ENCODE measurements at regions not wholly inside any gene's neighbourhood (a gene's known extent, or its start where the extent isn't known, plus 50 kb on each side); places are given as distances from the start of the nearest gene placed in this dataset.
A peak's percentile ranks its signal among the peaks of the same experiment; 100 is the strongest.

DNA sequence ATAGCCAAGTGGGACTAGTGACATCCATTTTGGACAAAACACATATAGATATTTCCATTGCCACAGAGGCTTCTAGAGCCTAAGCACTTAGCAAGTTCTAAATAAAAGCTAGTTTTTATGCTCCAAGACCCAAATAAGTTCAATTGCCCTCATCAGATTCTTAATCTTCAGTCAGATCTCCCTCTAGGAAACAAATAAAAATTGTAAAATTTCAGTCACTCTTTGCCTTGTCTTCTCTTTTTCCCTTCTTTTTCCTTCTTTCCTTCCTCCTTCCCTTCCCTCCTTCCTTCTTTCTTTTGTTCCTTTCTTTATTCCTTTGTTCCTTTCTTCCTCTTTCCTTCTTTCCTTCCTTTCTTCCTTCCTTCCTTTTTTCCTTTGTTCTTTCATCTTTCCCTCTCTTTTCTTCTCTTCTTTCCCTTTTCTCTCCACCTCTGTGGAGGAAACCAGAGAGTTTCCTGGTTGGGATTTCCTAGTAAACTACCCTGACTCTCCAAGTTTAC, 68.8 kb upstream of the GADL1 start:
- TF ChIP-seq, protein P1, sequence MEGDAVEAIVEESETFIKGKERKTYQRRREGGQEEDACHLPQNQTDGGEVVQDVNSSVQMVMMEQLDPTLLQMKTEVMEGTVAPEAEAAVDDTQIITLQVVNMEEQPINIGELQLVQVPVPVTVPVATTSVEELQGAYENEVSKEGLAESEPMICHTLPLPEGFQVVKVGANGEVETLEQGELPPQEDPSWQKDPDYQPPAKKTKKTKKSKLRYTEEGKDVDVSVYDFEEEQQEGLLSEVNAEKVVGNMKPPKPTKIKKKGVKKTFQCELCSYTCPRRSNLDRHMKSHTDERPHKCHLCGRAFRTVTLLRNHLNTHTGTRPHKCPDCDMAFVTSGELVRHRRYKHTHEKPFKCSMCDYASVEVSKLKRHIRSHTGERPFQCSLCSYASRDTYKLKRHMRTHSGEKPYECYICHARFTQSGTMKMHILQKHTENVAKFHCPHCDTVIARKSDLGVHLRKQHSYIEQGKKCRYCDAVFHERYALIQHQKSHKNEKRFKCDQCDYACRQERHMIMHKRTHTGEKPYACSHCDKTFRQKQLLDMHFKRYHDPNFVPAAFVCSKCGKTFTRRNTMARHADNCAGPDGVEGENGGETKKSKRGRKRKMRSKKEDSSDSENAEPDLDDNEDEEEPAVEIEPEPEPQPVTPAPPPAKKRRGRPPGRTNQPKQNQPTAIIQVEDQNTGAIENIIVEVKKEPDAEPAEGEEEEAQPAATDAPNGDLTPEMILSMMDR (conservative IDR thresholded peaks at IDR 0.05; ENCODE audit: control insufficient read depth, insufficient read depth, low read depth, low read length), result no peak
- no peak overlapping the region for H3K4me3 ChIP-seq (ENCODE audit: control insufficient read depth, low read depth, low read length)

DNA sequence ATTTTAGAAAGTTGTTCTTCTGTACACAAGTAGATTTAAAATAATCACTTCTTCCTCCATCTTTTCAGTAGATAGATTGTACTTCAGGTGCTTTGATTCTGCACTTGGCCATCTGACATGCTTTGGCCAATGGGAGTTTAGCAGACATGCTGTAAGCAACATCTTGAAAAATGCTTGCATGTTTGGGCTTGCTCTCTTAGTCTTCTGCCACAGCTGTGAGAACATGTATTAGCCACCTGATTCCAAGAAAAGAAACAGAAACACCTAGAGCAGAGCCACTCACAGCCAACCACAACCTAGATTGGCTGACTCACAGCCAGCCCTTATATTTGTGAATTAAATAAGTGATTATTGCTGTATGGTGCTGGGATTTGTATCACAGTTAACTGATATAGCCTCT, 70.2 kb upstream of the GADL1 start:
- DNase-seq (ENCODE audit: low read depth), result no peak
- TF ChIP-seq, protein P1 (conservative IDR thresholded peaks at IDR 0.05; ENCODE audit: control insufficient read depth, insufficient read depth, low read depth, low read length), result no peak
- H3K4me3 ChIP-seq (ENCODE audit: control insufficient read depth, low read depth, low read length), result no peak overlapping the region

More for the DNA sequence above, 68.8 kb upstream of the GADL1 start:
- no peak for DNase-seq (ENCODE audit: low read depth)

DNA sequence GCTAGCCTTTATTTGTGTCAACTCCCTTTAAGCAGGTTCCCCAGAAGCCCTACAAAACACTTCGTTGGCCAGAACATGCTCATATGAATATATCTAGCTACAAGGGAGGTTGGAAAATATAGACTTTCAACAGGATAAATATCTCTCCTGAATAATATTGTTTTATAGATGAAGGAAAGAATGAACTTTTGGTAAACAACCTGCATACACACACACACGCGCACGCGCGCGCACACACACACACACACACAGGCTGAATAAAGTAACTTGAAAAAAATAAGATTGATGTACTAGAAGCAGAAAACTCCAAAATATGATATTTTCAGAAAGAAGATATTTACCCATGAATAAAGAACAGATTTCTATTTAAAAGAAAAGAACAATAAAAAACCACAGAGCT, 72.4 kb upstream of the GADL1 start:
- no peak for DNase-seq (ENCODE audit: low read depth)
- TF ChIP-seq, protein P1 (conservative IDR thresholded peaks at IDR 0.05; ENCODE audit: control insufficient read depth, insufficient read depth, low read depth, low read length), result no peak
- no peak overlapping the region for H3K4me3 ChIP-seq (ENCODE audit: control insufficient read depth, low read depth, low read length)

DNA sequence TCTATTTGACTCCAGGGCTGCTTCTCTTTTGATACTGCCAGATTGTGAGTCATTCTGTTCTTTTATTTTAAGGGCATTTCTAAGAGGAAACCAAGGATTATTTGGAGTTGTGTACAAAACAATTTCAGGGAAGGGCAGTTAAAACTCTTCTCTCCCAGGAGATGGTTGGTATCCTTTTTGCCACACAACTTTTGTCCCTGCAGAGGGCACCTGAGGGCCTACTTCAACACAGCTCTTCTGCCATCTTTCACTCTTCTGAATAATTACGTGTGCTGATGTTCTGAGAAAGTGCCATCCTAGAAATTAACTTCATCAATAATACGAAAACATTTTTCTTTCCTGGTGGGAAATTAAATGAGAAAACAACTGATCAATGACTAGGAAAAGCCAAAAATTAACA, 75.7 kb upstream of the GADL1 start:
- TF ChIP-seq, protein P1 (conservative IDR thresholded peaks at IDR 0.05; ENCODE audit: control insufficient read depth, insufficient read depth, low read depth, low read length), result peak; percentile 25
- peak; percentile 16 for DNase-seq (ENCODE audit: low read depth)

DNA sequence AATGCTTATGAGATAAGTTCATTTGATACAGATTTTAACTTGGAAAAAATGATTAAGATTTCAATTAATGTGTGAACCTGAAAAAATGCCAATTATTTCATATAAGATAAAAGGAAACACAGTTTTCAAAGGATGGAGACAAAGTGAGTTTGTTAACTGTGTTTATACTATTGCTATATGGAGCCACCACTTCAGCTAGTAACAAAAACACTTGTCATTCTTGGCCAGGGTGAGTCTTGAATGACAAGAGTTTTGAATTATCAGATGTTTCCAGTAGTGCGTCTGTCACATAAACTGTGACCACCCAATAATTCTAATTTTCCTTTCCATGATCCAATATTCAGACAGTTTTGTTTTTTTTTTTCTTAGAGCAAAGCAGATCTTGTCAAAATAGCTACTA, 78.0 kb upstream of the GADL1 start:
- TF ChIP-seq, protein P1 (conservative IDR thresholded peaks at IDR 0.05; ENCODE audit: control insufficient read depth, insufficient read depth, low read depth, low read length), result no peak
- DNase-seq (ENCODE audit: low read depth), result no peak
- H3K4me3 ChIP-seq (ENCODE audit: control insufficient read depth, low read depth, low read length), result no peak overlapping the region

More for the DNA sequence above, 75.7 kb upstream of the GADL1 start:
- no peak overlapping the region for H3K4me3 ChIP-seq (ENCODE audit: control insufficient read depth, low read depth, low read length)

DNA sequence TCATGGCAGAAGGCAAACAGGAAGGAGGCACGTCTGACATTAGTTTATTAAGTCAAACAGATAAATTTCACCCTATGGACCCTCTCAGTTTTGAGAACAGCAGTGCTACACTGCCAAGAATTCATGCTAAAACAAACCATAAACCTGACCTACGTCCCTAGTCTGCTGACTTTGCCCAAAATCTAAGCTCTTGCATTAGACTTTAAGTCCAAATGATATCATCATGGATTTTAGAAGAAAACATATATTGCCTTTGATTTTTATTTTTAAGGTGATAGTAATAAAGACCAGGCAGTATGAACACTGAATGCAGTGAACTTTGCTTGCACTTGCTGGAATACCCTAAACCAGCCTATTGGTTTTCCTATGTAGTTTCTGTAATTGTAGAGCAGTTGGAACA, 79.6 kb upstream of the GADL1 start:
- TF ChIP-seq, protein P1 (conservative IDR thresholded peaks at IDR 0.05; ENCODE audit: control insufficient read depth, insufficient read depth, low read depth, low read length), result no peak
- DNase-seq (ENCODE audit: low read depth), result no peak
- no peak overlapping the region for H3K4me3 ChIP-seq (ENCODE audit: control insufficient read depth, low read depth, low read length)

DNA sequence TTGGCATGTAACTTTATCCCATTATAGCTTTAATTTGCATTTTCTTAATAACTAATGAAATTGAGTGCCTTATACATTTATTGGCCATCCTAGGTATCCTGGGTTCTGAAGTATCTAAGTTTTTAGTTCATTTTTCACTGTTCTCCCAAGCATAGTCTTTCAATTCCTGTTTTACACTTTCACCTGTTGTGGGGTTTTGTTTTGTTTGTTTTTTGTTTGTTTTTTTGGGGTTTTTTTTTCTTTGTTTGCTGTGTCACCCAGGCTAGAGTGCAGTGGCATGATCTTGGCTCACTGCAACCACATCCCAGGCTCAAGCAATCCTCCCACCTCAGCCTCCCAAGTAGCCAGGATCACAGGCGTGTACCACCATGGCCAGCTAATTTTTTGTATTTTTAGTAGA, 83.1 kb upstream of the GADL1 start:
- TF ChIP-seq, protein P1 (conservative IDR thresholded peaks at IDR 0.05; ENCODE audit: control insufficient read depth, insufficient read depth, low read depth, low read length), result no peak
- H3K4me3 ChIP-seq (ENCODE audit: control insufficient read depth, low read depth, low read length), result no peak overlapping the region
- DNase-seq (ENCODE audit: low read depth), result no peak

Data from fibroblast of mammary gland (primary cell).